ENCODE measurements at regions not wholly inside any gene's neighbourhood (a gene's known extent, or its start where the extent isn't known, plus 50 kb on each side); places are given as distances from the start of the nearest gene placed in this dataset.

GRCh38 chr7:25392588-25393338 is 164.5 kb upstream of the NPVF start:
- H3K36me3 ChIP-seq (ENCODE audit: insufficient read depth, low read length): no peaks in the 10 kb centered on the region
- peaks cover 10% of the 10 kb centered on the region for H3K27me3 ChIP-seq (ENCODE audit: insufficient read depth, low read depth, low read length)
- no peaks in the 10 kb centered on the region for H4K20me1 ChIP-seq (ENCODE audit: insufficient read depth)
- no peaks in the 10 kb centered on the region for H3K79me2 ChIP-seq (replicated peaks; ENCODE audit: insufficient read depth, low read length)
- H2AFZ ChIP-seq (ENCODE audit: low read depth, low read length): no peak overlapping the region
- H3K4me3 ChIP-seq (ENCODE audit: low read length): no peak overlapping the region
- no peaks in the 10 kb centered on the region for H3K9me2 ChIP-seq (ENCODE audit: insufficient read depth, low read length)
- H3K27ac ChIP-seq (ENCODE audit: low read length): no peak overlapping the region
- H3K4me2 ChIP-seq (ENCODE audit: low read length): no peak overlapping the region
- TF ChIP-seq TAF1 (IDR thresholded peaks at IDR 0.05; ENCODE audit: low read depth) (no peak), CTCF (IDR thresholded peaks at IDR 0.05; ENCODE audit: poor library complexity, severe bottlenecking) (no peak), EZH2 (IDR thresholded peaks at IDR 0.05; ENCODE audit: borderline replicate concordance, insufficient read depth, low read length, poor library complexity, severe bottlenecking) (no peak), POLR2AphosphoS5 (IDR thresholded peaks at IDR 0.05) (no peak), RAD21 (conservative IDR thresholded peaks at IDR 0.05) (no peak), MXI1 (conservative IDR thresholded peaks at IDR 0.05; ENCODE audit: poor library complexity, severe bottlenecking) (no peak), REST (IDR thresholded peaks at IDR 0.05; ENCODE audit: borderline replicate concordance) (no peak), SMC3 (conservative IDR thresholded peaks at IDR 0.05; ENCODE audit: poor library complexity) (no peak), EP300 (conservative IDR thresholded peaks at IDR 0.05; ENCODE audit: poor library complexity, severe bottlenecking) (no peak)
- no peaks in the 10 kb centered on the region for H3F3A ChIP-seq (ENCODE audit: insufficient read depth, low read length, poor library complexity, severe bottlenecking)
- H3K9me3 ChIP-seq (ENCODE audit: low read length): no peaks in the 10 kb centered on the region
- no peak overlapping the region for H3K9ac ChIP-seq (ENCODE audit: low read length)

- no peak overlapping the region for H3K4me2 ChIP-seq (ENCODE audit: low read length)
- no peaks in the 10 kb centered on the region for H4K20me1 ChIP-seq (ENCODE audit: insufficient read depth)
- H3K4me3 ChIP-seq (ENCODE audit: low read length): no peak overlapping the region
- no peak overlapping the region for H3K9ac ChIP-seq (ENCODE audit: low read length)
- no peaks in the 10 kb centered on the region for H3K9me2 ChIP-seq (ENCODE audit: insufficient read depth, low read length)
- H3K27ac ChIP-seq (ENCODE audit: low read length): no peak overlapping the region
- no peaks in the 10 kb centered on the region for H3K9me3 ChIP-seq (ENCODE audit: low read length)
- H2AFZ ChIP-seq (ENCODE audit: low read depth, low read length): no peak overlapping the region
- TF ChIP-seq CTCF (IDR thresholded peaks at IDR 0.05; ENCODE audit: poor library complexity, severe bottlenecking) (no peak), RAD21 (conservative IDR thresholded peaks at IDR 0.05) (no peak), EP300 (conservative IDR thresholded peaks at IDR 0.05; ENCODE audit: poor library complexity, severe bottlenecking) (no peak), EZH2 (IDR thresholded peaks at IDR 0.05; ENCODE audit: borderline replicate concordance, insufficient read depth, low read length, poor library complexity, severe bottlenecking) (no peak), REST (IDR thresholded peaks at IDR 0.05; ENCODE audit: borderline replicate concordance) (no peak), MXI1 (conservative IDR thresholded peaks at IDR 0.05; ENCODE audit: poor library complexity, severe bottlenecking) (no peak), SMC3 (conservative IDR thresholded peaks at IDR 0.05; ENCODE audit: poor library complexity) (no peak), TAF1 (IDR thresholded peaks at IDR 0.05; ENCODE audit: low read depth) (no peak), POLR2AphosphoS5 (IDR thresholded peaks at IDR 0.05) (no peak)
- H3F3A ChIP-seq (ENCODE audit: insufficient read depth, low read length, poor library complexity, severe bottlenecking): no peaks in the 10 kb centered on the region
- no peaks in the 10 kb centered on the region for H3K36me3 ChIP-seq (ENCODE audit: insufficient read depth, low read length)
- no peaks in the 10 kb centered on the region for H3K79me2 ChIP-seq (replicated peaks; ENCODE audit: insufficient read depth, low read length)
- H3K27me3 ChIP-seq (ENCODE audit: insufficient read depth, low read depth, low read length): no peaks in the 10 kb centered on the region
These were observed 167.7 kb upstream of the NPVF start for GRCh38 chr7:25395976-25396375.

All from neural cell (in vitro differentiated cells).